ENCODE measurements at regions not wholly inside any gene's neighbourhood (a gene's known extent, or its start where the extent isn't known, plus 50 kb on each side); places are given as distances from the start of the nearest gene placed in this dataset.

GRCh38 chr4:174396599-174397110 lies 112.9 kb downstream of the CEP44 start:
- Histone ChIP-seq H3K27ac (ENCODE audit: low read depth in 1 of 2, low read length in 2 of 2) (no peak overlapping the region), H3K36me3 (ENCODE audit: control insufficient read depth in 4 of 4, insufficient read depth in 3 of 4, low read depth in 1 of 4, low read length in 3 of 4) (no peaks in the 10 kb centered on the region), H3K4me1 (ENCODE audit: control insufficient read depth in 4 of 4, insufficient read depth in 4 of 4, low read length in 3 of 4) (peaks cover 0 to 2% (median 0%) of the 10 kb centered on the region in 4 donors), H3K9me3 (ENCODE audit: control insufficient read depth in 4 of 4, low read length in 3 of 4) (no peaks in the 10 kb centered on the region), H3K27me3 (ENCODE audit: control insufficient read depth in 4 of 4, insufficient read depth in 4 of 4, low read length in 3 of 4) (peaks cover 0 to 7% (median 0%) of the 10 kb centered on the region in 4 donors), H3K4me3 (ENCODE audit: low read depth in 1 of 3, low read length in 3 of 3) (no peak overlapping the region), H3K9ac (ENCODE audit: low read depth in 1 of 2, low read length in 2 of 2) (no peak overlapping the region)
- TF ChIP-seq RAD21 (IDR thresholded peaks at IDR 0.05), result no peak
- no peak for TF ChIP-seq HNF4G (IDR thresholded peaks at IDR 0.05)
- TF ChIP-seq GABPA (IDR thresholded peaks at IDR 0.05 in 1 of 2, conservative IDR thresholded peaks at IDR 0.05 in 1 of 2), result no peak
- TF ChIP-seq FOXA2 (IDR thresholded peaks at IDR 0.05), result no peak
- TF ChIP-seq ZBTB33 (IDR thresholded peaks at IDR 0.05), result no peak
- TF ChIP-seq CTCF (IDR thresholded peaks at IDR 0.05; ENCODE audit: low read depth, low read length, missing input control), result no peak
- no peak for TF ChIP-seq RXRA (IDR thresholded peaks at IDR 0.05)
- no peak for TF ChIP-seq SP1 (IDR thresholded peaks at IDR 0.05)
- no peak for TF ChIP-seq REST (IDR thresholded peaks at IDR 0.05)
- 75% methylated on average over 5 of the region's 5 CpGs for WGBS
- DNase-seq (ENCODE audit: low spot score), result no peak

- no peak for DNase-seq (ENCODE audit: low spot score)
- Histone ChIP-seq H3K27ac (ENCODE audit: low read depth in 1 of 2, low read length in 2 of 2) (no peak overlapping the region), H3K36me3 (ENCODE audit: control insufficient read depth in 4 of 4, insufficient read depth in 3 of 4, low read depth in 1 of 4, low read length in 3 of 4) (no peaks in the 10 kb centered on the region), H3K4me3 (ENCODE audit: low read depth in 1 of 3, low read length in 3 of 3) (no peak overlapping the region), H3K4me1 (ENCODE audit: control insufficient read depth in 4 of 4, insufficient read depth in 4 of 4, low read length in 3 of 4) (peaks cover 0 to 2% (median 0%) of the 10 kb centered on the region in 4 donors), H3K9me3 (ENCODE audit: control insufficient read depth in 4 of 4, low read length in 3 of 4) (no peaks in the 10 kb centered on the region), H3K9ac (ENCODE audit: low read depth in 1 of 2, low read length in 2 of 2) (no peak overlapping the region), H3K27me3 (ENCODE audit: control insufficient read depth in 4 of 4, insufficient read depth in 4 of 4, low read length in 3 of 4) (peaks cover 0 to 4% (median 0%) of the 10 kb centered on the region in 4 donors)
- TF ChIP-seq CTCF (IDR thresholded peaks at IDR 0.05; ENCODE audit: low read depth, low read length, missing input control) (no peak), NR2F2 (IDR thresholded peaks at IDR 0.05) (no peak), GABPA (IDR thresholded peaks at IDR 0.05 in 1 of 2, conservative IDR thresholded peaks at IDR 0.05 in 1 of 2) (no peak), RXRA (IDR thresholded peaks at IDR 0.05) (no peak), JUND (IDR thresholded peaks at IDR 0.05) (no peak), ZBTB33 (IDR thresholded peaks at IDR 0.05) (no peak), RAD21 (IDR thresholded peaks at IDR 0.05) (no peak), TAF1 (conservative IDR thresholded peaks at IDR 0.05) (no peak), ATF3 (IDR thresholded peaks at IDR 0.05) (no peak), SP1 (IDR thresholded peaks at IDR 0.05) (no peak), HNF4G (IDR thresholded peaks at IDR 0.05) (no peak), HNF4A (conservative IDR thresholded peaks at IDR 0.05) (no peak), YY1 (IDR thresholded peaks at IDR 0.05) (no peak), EGR1 (IDR thresholded peaks at IDR 0.05; ENCODE audit: low read depth in 2 of 2) (no peak), MAX (IDR thresholded peaks at IDR 0.05) (no peak)
- 64% methylated on average over 2 of the region's 2 CpGs for WGBS
Observed at GRCh38 chr4:174394915-174395314, 111.2 kb downstream of the CEP44 start.

All from liver (tissue), 8 donors.